ENCODE measurements at regions not wholly inside any gene's neighbourhood (a gene's known extent, or its start where the extent isn't known, plus 50 kb on each side); places are given as distances from the start of the nearest gene placed in this dataset.
"Not testable (repeated sequence)": the region's sequence is repeated elsewhere in the genome, so short reads cannot be mapped to it uniquely, and the experiment has no call there.

DNA sequence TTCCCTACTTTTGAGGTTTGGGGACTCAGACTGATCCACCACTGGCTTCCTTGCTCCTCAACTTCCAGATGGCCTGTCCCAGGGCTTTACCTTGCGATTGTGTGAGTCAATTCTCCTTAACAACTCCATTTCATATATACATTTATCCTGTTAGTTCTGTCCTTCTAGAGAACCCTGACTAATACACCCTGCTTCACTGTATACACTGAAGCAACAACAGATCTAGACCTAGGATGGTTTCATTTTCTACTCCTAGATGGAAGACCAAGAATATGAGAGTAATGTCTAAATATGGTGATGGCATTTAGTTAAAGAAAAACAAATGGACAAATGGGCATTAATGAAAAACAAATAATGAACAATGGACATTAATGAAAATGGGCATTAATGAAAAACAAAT, 225.6 kb downstream of the LMBRD1 start:
- DNase-seq (ENCODE audit: low spot score), result no peak
- H3K27me3 ChIP-seq, result no peaks in the 10 kb centered on the region
- H3K4me1 ChIP-seq (ENCODE audit: insufficient read depth), result no peaks in the 10 kb centered on the region
- no peak overlapping the region for H3K4me3 ChIP-seq
- no peaks in the 10 kb centered on the region for H4K20me1 ChIP-seq (ENCODE audit: insufficient read depth, poor library complexity, severe bottlenecking)
- WGBS (ENCODE audit: low lambda C conversion rate, missing lambda C conversion rate), result 85% methylated on average over 1 of the region's 1 CpG
- no peaks in the 10 kb centered on the region for H3K9me2 ChIP-seq (replicated peaks; ENCODE audit: insufficient read depth)
- H2AFZ ChIP-seq, result no peak overlapping the region
- no peak overlapping the region for H3K4me2 ChIP-seq
- TF ChIP-seq EZH2phosphoT487 (IDR thresholded peaks at IDR 0.05; ENCODE audit: low read depth, severe bottlenecking, unreplicated experiment), result no peak
- TF ChIP-seq, protein P1, sequence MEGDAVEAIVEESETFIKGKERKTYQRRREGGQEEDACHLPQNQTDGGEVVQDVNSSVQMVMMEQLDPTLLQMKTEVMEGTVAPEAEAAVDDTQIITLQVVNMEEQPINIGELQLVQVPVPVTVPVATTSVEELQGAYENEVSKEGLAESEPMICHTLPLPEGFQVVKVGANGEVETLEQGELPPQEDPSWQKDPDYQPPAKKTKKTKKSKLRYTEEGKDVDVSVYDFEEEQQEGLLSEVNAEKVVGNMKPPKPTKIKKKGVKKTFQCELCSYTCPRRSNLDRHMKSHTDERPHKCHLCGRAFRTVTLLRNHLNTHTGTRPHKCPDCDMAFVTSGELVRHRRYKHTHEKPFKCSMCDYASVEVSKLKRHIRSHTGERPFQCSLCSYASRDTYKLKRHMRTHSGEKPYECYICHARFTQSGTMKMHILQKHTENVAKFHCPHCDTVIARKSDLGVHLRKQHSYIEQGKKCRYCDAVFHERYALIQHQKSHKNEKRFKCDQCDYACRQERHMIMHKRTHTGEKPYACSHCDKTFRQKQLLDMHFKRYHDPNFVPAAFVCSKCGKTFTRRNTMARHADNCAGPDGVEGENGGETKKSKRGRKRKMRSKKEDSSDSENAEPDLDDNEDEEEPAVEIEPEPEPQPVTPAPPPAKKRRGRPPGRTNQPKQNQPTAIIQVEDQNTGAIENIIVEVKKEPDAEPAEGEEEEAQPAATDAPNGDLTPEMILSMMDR (IDR thresholded peaks at IDR 0.05; ENCODE audit: poor library complexity), result no peak
- TF ChIP-seq EZH2 (IDR thresholded peaks at IDR 0.05; ENCODE audit: borderline replicate concordance), result no peak
- H3K79me2 ChIP-seq, result no peaks in the 10 kb centered on the region
- H3K9me3 ChIP-seq (ENCODE audit: low read depth), result no peaks in the 10 kb centered on the region
- no peaks in the 10 kb centered on the region for H3K36me3 ChIP-seq (replicated peaks; ENCODE audit: insufficient read depth, low read depth)
- no peak overlapping the region for H3K27ac ChIP-seq

DNA sequence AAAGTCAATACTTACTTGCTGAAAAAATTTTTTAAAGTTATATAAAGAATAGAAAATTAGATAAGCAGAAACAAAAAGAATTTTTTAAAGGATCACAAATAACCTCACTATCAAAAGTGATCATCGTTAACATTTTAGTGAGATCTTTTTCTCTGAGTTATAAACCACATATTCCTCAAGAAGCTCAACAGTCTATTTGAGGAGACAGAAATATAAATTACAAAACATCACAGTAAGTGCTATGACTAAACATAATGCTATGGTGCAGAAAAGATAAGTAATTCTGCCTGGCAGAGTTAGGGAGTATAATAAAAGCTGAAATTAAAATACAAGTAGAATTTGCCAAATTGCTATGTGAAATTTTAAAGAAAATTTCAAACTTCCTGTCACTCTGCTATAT, 226.7 kb downstream of the LMBRD1 start:
- no peak overlapping the region for H3K4me2 ChIP-seq
- no peaks in the 10 kb centered on the region for H4K20me1 ChIP-seq (ENCODE audit: insufficient read depth, poor library complexity, severe bottlenecking)
- no peaks in the 10 kb centered on the region for H3K27me3 ChIP-seq
- TF ChIP-seq, protein P1 (IDR thresholded peaks at IDR 0.05; ENCODE audit: poor library complexity), result no peak
- TF ChIP-seq EZH2phosphoT487 (IDR thresholded peaks at IDR 0.05; ENCODE audit: low read depth, severe bottlenecking, unreplicated experiment) (no peak), EZH2 (IDR thresholded peaks at IDR 0.05; ENCODE audit: borderline replicate concordance) (no peak)
- H3K36me3 ChIP-seq (replicated peaks; ENCODE audit: insufficient read depth, low read depth), result no peaks in the 10 kb centered on the region
- no peaks in the 10 kb centered on the region for H3K9me3 ChIP-seq (ENCODE audit: low read depth)
- H2AFZ ChIP-seq, result no peak overlapping the region
- no peaks in the 10 kb centered on the region for H3K9me2 ChIP-seq (replicated peaks; ENCODE audit: insufficient read depth)
- DNase-seq (ENCODE audit: low spot score), result no peak
- no peaks in the 10 kb centered on the region for H3K4me1 ChIP-seq (ENCODE audit: insufficient read depth)
- H3K27ac ChIP-seq, result no peak overlapping the region
- H3K4me3 ChIP-seq, result no peak overlapping the region
- WGBS (ENCODE audit: low lambda C conversion rate, missing lambda C conversion rate), result 91% methylated on average over 1 of the region's 1 CpG
- H3K79me2 ChIP-seq, result no peaks in the 10 kb centered on the region

DNA sequence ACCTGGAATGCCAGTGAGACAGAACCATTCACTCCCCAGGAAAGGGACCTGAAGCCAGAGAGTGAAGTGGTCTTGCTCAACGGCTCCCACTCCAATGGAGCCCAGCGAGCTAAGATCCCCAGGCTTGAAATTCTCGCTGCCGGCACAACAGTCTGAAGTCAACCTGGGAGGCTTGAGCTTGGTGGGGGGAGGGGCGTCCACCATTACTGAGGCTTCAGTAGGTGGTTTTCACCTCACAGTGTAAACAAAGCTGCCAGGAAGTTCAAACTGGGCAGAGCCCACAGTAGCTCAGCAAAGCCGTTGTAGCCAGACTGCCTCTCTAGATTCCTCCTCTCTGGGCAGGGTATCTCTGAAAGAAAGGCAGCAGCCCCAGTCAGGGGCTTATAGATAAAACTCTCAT, 236.2 kb downstream of the LMBRD1 start:
- H3K9me2 ChIP-seq (replicated peaks; ENCODE audit: insufficient read depth); H3K79me2 ChIP-seq; H3K4me3 ChIP-seq; DNase-seq (ENCODE audit: low spot score); H3K27me3 ChIP-seq; H3K36me3 ChIP-seq (replicated peaks; ENCODE audit: insufficient read depth, low read depth); H2AFZ ChIP-seq; H3K27ac ChIP-seq; H3K4me1 ChIP-seq (ENCODE audit: insufficient read depth); H3K9me3 ChIP-seq (ENCODE audit: low read depth); H4K20me1 ChIP-seq (ENCODE audit: insufficient read depth, poor library complexity, severe bottlenecking); H3K4me2 ChIP-seq: not testable (repeated sequence)
- 75% methylated on average over 6 of the region's 6 CpGs for WGBS (ENCODE audit: low lambda C conversion rate, missing lambda C conversion rate)

DNA sequence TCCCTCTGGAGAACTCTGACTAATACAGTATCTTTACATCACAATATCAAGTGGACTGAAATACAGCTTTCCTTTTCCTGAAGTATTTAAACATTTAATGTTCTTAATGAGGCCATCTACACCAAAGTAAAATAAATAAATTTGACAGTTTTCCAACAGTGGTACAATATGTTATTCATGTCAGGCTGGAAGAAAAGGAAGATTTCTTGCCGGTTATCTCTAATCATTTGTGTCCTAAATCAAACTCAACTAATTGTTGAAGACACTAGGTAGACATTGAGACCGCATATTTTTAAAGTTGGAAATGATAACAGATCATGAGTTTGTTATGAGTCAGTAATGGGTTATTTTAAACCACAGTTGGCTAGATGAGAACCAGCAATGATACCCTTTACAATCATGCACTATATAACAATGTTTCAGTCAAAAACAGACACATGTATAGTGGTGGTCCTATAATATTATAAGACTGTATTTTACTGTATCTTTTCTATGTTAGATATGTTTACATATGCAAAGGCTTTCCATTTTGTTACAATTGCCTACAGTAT, 241.6 kb downstream of the LMBRD1 start:
- no peak overlapping the region for H3K4me2 ChIP-seq
- H3K27me3 ChIP-seq, result no peaks in the 10 kb centered on the region
- no peaks in the 10 kb centered on the region for H3K9me3 ChIP-seq (ENCODE audit: low read depth)
- WGBS (ENCODE audit: low lambda C conversion rate, missing lambda C conversion rate), result 90% methylated on average over 2 of the region's 2 CpGs
- H3K27ac ChIP-seq, result no peak overlapping the region
- no peaks in the 10 kb centered on the region for H3K4me1 ChIP-seq (ENCODE audit: insufficient read depth)
- H3K4me3 ChIP-seq, result no peak overlapping the region
- H4K20me1 ChIP-seq (ENCODE audit: insufficient read depth, poor library complexity, severe bottlenecking), result no peaks in the 10 kb centered on the region
- TF ChIP-seq, protein P1 (IDR thresholded peaks at IDR 0.05; ENCODE audit: poor library complexity), result no peak
- TF ChIP-seq EZH2phosphoT487 (IDR thresholded peaks at IDR 0.05; ENCODE audit: low read depth, severe bottlenecking, unreplicated experiment) (no peak), EZH2 (IDR thresholded peaks at IDR 0.05; ENCODE audit: borderline replicate concordance) (no peak)
- no peak overlapping the region for H2AFZ ChIP-seq
- H3K9me2 ChIP-seq (replicated peaks; ENCODE audit: insufficient read depth), result no peaks in the 10 kb centered on the region
- no peak for DNase-seq (ENCODE audit: low spot score)
- no peaks in the 10 kb centered on the region for H3K79me2 ChIP-seq
- no peaks in the 10 kb centered on the region for H3K36me3 ChIP-seq (replicated peaks; ENCODE audit: insufficient read depth, low read depth)

Measured in hepatocyte (in vitro differentiated cells).